K562 (cell line): ENCODE measurements at regions not wholly inside any gene's neighbourhood (a gene's known extent, or its start where the extent isn't known, plus 50 kb on each side); places are given as distances from the start of the nearest gene placed in this dataset.

ENCODE experiments used
- ARID1B ChIP-seq: fragments of 450-650 bp; IDR thresholded peaks from 2 replicates; pipeline ENCODE4 v1.6.1; 2016; ENCODE audit warnings: antibody characterized with exemption, mild to moderate bottlenecking, inconsistent platforms
- ATF7 ChIP-seq: fragments of 450-650 bp; IDR thresholded peaks from 2 replicates; pipeline ENCODE4 v1.7.1; 2014; ENCODE audit warnings: mild to moderate bottlenecking, moderate library complexity
- CBFA2T3 ChIP-seq: fragments of 450-650 bp; IDR thresholded peaks from 2 replicates; pipeline ENCODE4 v1.6.1; 2017
- FOSL1 ChIP-seq: fragments of 200-800 bp; sonication (Bioruptor generic); conservative IDR thresholded peaks from 2 replicates; pipeline ENCODE4 v1.6.1; 2016; ENCODE audit warnings: missing genetic modification characterization, missing compliant biosample characterization
- JUND ChIP-seq, 2 experiments: IDR thresholded peaks; 2 replicates in 1 of 2; 3 replicates in 1 of 2; pipeline ENCODE4 v1.6.1; 2011; ENCODE audit warnings: borderline replicate concordance in 2 of 2, low read depth in 2 of 2, low read length in 2 of 2, improper control_type of control experiment in 1 of 2, missing biosample characterization in 1 of 2, missing genetic modification characterization in 1 of 2, missing genetic modification reagents in 1 of 2
- SNRNP70 ChIP-seq: fragments of 200-400 bp; formaldehyde crosslinking; optimal IDR thresholded peaks from 2 replicates; pipeline ENCODE3; 2017; ENCODE audit warnings: low read depth, low read length
- SPI1 ChIP-seq: IDR thresholded peaks from 2 replicates; pipeline ENCODE4 v1.6.1; 2011; ENCODE audit warnings: low read depth, low read length, control low read depth, borderline replicate concordance
- SRSF9 ChIP-seq: fragments of 200-400 bp; formaldehyde crosslinking; IDR thresholded peaks from 2 replicates; pipeline ENCODE4 v1.6.1; 2017; ENCODE audit warnings: low read depth, low read length, borderline replicate concordance
- ZKSCAN3 ChIP-seq: fragments of 250-450 bp; sonication (Bioruptor Pico); IDR thresholded peaks from 2 replicates; pipeline ENCODE4 v1.4.0; 2020
- TF ChIP-seq, protein P1 (sequence below): fragments of 250-450 bp; sonication (Bioruptor Pico); IDR thresholded peaks from 2 replicates; pipeline ENCODE4 v1.4.0; 2020

- peak; percentile 29; the same call in 1 of the 2 replicates for TF ChIP-seq JUND (IDR thresholded peaks at IDR 0.05; ENCODE audit: borderline replicate concordance, low read depth, low read length)
- TF ChIP-seq JUND (tag; IDR thresholded peaks at IDR 0.05; ENCODE audit: borderline replicate concordance, low read depth, low read length): peak; percentile 67; the same call in 1 of the 3 replicates
- no peak for TF ChIP-seq SRSF9
- TF ChIP-seq ATF7: peak; percentile 78
- TF ChIP-seq CBFA2T3: peak; percentile 46; the same call in 1 of the 2 replicates
- TF ChIP-seq SPI1: peak; percentile 59; the same call in 1 of the 2 replicates
- peak; percentile 36; the same call in 1 of the 2 replicates for TF ChIP-seq ARID1B
- peak; percentile 36; the same call in 1 of the 2 replicates for TF ChIP-seq FOSL1
- TF ChIP-seq, protein P1, sequence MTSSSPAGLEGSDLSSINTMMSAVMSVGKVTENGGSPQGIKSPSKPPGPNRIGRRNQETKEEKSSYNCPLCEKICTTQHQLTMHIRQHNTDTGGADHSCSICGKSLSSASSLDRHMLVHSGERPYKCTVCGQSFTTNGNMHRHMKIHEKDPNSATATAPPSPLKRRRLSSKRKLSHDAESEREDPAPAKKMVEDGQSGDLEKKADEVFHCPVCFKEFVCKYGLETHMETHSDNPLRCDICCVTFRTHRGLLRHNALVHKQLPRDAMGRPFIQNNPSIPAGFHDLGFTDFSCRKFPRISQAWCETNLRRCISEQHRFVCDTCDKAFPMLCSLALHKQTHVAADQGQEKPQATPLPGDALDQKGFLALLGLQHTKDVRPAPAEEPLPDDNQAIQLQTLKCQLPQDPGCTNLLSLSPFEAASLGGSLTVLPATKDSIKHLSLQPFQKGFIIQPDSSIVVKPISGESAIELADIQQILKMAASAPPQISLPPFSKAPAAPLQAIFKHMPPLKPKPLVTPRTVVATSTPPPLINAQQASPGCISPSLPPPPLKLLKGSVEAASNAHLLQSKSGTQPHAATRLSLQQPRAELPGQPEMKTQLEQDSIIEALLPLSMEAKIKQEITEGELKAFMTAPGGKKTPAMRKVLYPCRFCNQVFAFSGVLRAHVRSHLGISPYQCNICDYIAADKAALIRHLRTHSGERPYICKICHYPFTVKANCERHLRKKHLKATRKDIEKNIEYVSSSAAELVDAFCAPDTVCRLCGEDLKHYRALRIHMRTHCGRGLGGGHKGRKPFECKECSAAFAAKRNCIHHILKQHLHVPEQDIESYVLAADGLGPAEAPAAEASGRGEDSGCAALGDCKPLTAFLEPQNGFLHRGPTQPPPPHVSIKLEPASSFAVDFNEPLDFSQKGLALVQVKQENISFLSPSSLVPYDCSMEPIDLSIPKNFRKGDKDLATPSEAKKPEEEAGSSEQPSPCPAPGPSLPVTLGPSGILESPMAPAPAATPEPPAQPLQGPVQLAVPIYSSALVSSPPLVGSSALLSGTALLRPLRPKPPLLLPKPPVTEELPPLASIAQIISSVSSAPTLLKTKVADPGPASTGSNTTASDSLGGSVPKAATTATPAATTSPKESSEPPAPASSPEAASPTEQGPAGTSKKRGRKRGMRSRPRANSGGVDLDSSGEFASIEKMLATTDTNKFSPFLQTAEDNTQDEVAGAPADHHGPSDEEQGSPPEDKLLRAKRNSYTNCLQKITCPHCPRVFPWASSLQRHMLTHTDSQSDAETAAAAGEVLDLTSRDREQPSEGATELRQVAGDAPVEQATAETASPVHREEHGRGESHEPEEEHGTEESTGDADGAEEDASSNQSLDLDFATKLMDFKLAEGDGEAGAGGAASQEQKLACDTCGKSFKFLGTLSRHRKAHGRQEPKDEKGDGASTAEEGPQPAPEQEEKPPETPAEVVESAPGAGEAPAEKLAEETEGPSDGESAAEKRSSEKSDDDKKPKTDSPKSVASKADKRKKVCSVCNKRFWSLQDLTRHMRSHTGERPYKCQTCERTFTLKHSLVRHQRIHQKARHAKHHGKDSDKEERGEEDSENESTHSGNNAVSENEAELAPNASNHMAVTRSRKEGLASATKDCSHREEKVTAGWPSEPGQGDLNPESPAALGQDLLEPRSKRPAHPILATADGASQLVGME (CRISPR knock-in tag): no peak
- no peak for TF ChIP-seq SNRNP70
- no peak for TF ChIP-seq ZKSCAN3 (CRISPR knock-in tag)
- TF ChIP-seq, all 486 proteins: peak for 13
Measured at GRCh38 chr18:25873833-25874232, 216.6 kb downstream of the SS18 start (continued).
